HEK293 (cell line): ENCODE measurements at regions not wholly inside any gene's neighbourhood (a gene's known extent, or its start where the extent isn't known, plus 50 kb on each side); places are given as distances from the start of the nearest gene placed in this dataset.

Experiments
- CTCF ChIA-PET: fragments of 350-600 bp; formaldehyde crosslinking; extraction: SDS; loops from one replicate; lab custom pipeline; 2021; ENCODE audit warnings: antibody characterized with exemption; lab: Yijun Ruan, JAX
- POLR2A ChIA-PET: fragments of 300-600 bp; formaldehyde crosslinking; extraction: SDS; loops from one replicate; lab custom pipeline; 2020; ENCODE audit warnings: antibody characterized with exemption, inconsistent platforms; lab: Yijun Ruan, JAX
- H3K27ac ChIP-seq: fragments of 200-500 bp; sonication (Bioruptor generic); 2 replicates; pipeline ENCODE4 v1.5.1; 2014; ENCODE audit warnings: low read depth, low read length, control low read depth, inconsistent platforms; ENCODE audit errors: extremely low read depth
- H3K36me3 ChIP-seq, 2 experiments: fragments of 200-500 bp in 1 of 2; sonication (Bioruptor generic) in 1 of 2; 1 replicate in 1 of 2; 2 replicates in 1 of 2; pipeline ENCODE4 v1.5.1; 2014 to 2017; ENCODE audit warnings: inconsistent platforms in 2 of 2, low read length in 2 of 2; ENCODE audit not compliant: control insufficient read depth in 2 of 2, insufficient read depth in 1 of 2
- H3K4me1 ChIP-seq: fragments of 200-500 bp; sonication (Bioruptor generic); 2 replicates; pipeline ENCODE4 v1.5.1; 2014; ENCODE audit warnings: mild to moderate bottlenecking, low read length, inconsistent platforms; ENCODE audit not compliant: control insufficient read depth, insufficient read depth
- H3K4me3 ChIP-seq: 2 replicates; pipeline ENCODE4 v1.5.1; 2011; ENCODE audit warnings: low read depth, mild to moderate bottlenecking, control low read depth, low read length, moderate library complexity
- H3K9me3 ChIP-seq: fragments of 200-500 bp; sonication (Bioruptor generic); 2 replicates; pipeline ENCODE4 v1.5.1; 2014; ENCODE audit warnings: low read depth, low read length, inconsistent platforms; ENCODE audit not compliant: control insufficient read depth, insufficient read depth
- CTCF ChIP-seq: fragments of 450-650 bp; formaldehyde crosslinking; IDR thresholded peaks from 2 replicates; pipeline ENCODE4 v1.5.1; 2016; ENCODE audit warnings: missing biosample characterization, missing genetic modification characterization
- HOXC10 ChIP-seq: sonication (generic); formaldehyde crosslinking; IDR thresholded peaks from 2 replicates; pipeline ENCODE4 v1.8.1; 2023; ENCODE audit warnings: mild to moderate bottlenecking, missing genetic modification reagents
- KLF10 ChIP-seq: fragments of 450-650 bp; IDR thresholded peaks from 2 replicates; pipeline ENCODE4 v1.5.1; 2018; ENCODE audit warnings: missing biosample characterization, mild to moderate bottlenecking, missing genetic modification characterization
- KLF16 ChIP-seq: fragments of 450-650 bp; formaldehyde crosslinking; IDR thresholded peaks from 2 replicates; pipeline ENCODE4 v1.5.1; 2017; ENCODE audit warnings: missing biosample characterization, missing genetic modification characterization
- MEIS1 ChIP-seq: sonication (generic); formaldehyde crosslinking; IDR thresholded peaks from 2 replicates; pipeline ENCODE4 v1.8.1; 2022; ENCODE audit warnings: missing genetic modification reagents, mild to moderate bottlenecking, borderline replicate concordance
- PRDM1 ChIP-seq: fragments of 450-650 bp; formaldehyde crosslinking; IDR thresholded peaks from 2 replicates; pipeline ENCODE4; 2016; ENCODE audit warnings: missing biosample characterization, missing genetic modification characterization
- SP7 ChIP-seq: fragments of 450-650 bp; formaldehyde crosslinking; IDR thresholded peaks from 2 replicates; pipeline ENCODE4 v1.5.1; 2016; ENCODE audit warnings: missing biosample characterization, missing genetic modification characterization
- ZBTB21 ChIP-seq: fragments of 450-650 bp; formaldehyde crosslinking; IDR thresholded peaks from 2 replicates; pipeline ENCODE4 v1.5.1; 2017; ENCODE audit warnings: missing biosample characterization, missing genetic modification characterization
- ZBTB7A ChIP-seq: fragments of 450-650 bp; formaldehyde crosslinking; IDR thresholded peaks from 2 replicates; pipeline ENCODE4 v1.5.1; 2016; ENCODE audit warnings: low read depth, missing biosample characterization, missing genetic modification characterization
- ZFP41 ChIP-seq: fragments of 450-650 bp; formaldehyde crosslinking; IDR thresholded peaks from 2 replicates; pipeline ENCODE4 v1.5.1; 2016; ENCODE audit warnings: missing biosample characterization, missing genetic modification characterization, borderline replicate concordance
- ZNF10 ChIP-seq: fragments of 450-650 bp; formaldehyde crosslinking; IDR thresholded peaks from 2 replicates; pipeline ENCODE4 v1.5.1; 2017; ENCODE audit warnings: missing biosample characterization, missing genetic modification characterization
- ZNF138 ChIP-seq: fragments of 450-650 bp; formaldehyde crosslinking; IDR thresholded peaks from 2 replicates; pipeline ENCODE4 v1.5.1; 2016; ENCODE audit warnings: missing biosample characterization, missing genetic modification characterization, borderline replicate concordance
- ZNF146 ChIP-seq: fragments of 450-650 bp; formaldehyde crosslinking; IDR thresholded peaks from 2 replicates; pipeline ENCODE4 v1.5.1; 2016; ENCODE audit warnings: missing biosample characterization, missing genetic modification characterization
- ZNF148 ChIP-seq: fragments of 450-650 bp; formaldehyde crosslinking; IDR thresholded peaks from 2 replicates; pipeline ENCODE4 v1.5.0; 2017; ENCODE audit warnings: missing biosample characterization, missing genetic modification characterization, borderline replicate concordance
- ZNF19 ChIP-seq: fragments of 450-650 bp; formaldehyde crosslinking; IDR thresholded peaks from 2 replicates; pipeline ENCODE4; 2016; ENCODE audit warnings: missing biosample characterization, missing genetic modification characterization, low read depth
- ZNF2 ChIP-seq: fragments of 450-650 bp; formaldehyde crosslinking; IDR thresholded peaks from 2 replicates; pipeline ENCODE4 v1.5.1; 2016; ENCODE audit warnings: missing biosample characterization, missing genetic modification characterization
- ZNF202 ChIP-seq: fragments of 450-650 bp; formaldehyde crosslinking; IDR thresholded peaks from 2 replicates; pipeline ENCODE4 v1.5.1; 2016; ENCODE audit warnings: missing biosample characterization, missing genetic modification characterization, borderline replicate concordance
- ZNF350 ChIP-seq: fragments of 450-650 bp; formaldehyde crosslinking; IDR thresholded peaks from 2 replicates; pipeline ENCODE4 v1.5.0; 2017; ENCODE audit warnings: missing biosample characterization, mild to moderate bottlenecking, missing genetic modification characterization
- ZNF423 ChIP-seq: fragments of 450-650 bp; formaldehyde crosslinking; IDR thresholded peaks from 2 replicates; pipeline ENCODE4 v1.5.1; 2016; ENCODE audit warnings: missing biosample characterization, missing genetic modification characterization
- ZNF426 ChIP-seq: fragments of 450-650 bp; formaldehyde crosslinking; IDR thresholded peaks from 2 replicates; pipeline ENCODE4 v1.5.1; 2017; ENCODE audit warnings: missing biosample characterization, missing genetic modification characterization, mild to moderate bottlenecking, inconsistent platforms, moderate library complexity
- ZNF488 ChIP-seq: fragments of 450-650 bp; formaldehyde crosslinking; IDR thresholded peaks from 2 replicates; pipeline ENCODE4 v1.5.1; 2016; ENCODE audit warnings: missing biosample characterization, missing genetic modification characterization
- ZNF501 ChIP-seq: fragments of 450-650 bp; formaldehyde crosslinking; IDR thresholded peaks from 2 replicates; pipeline ENCODE4 v1.5.1; 2016; ENCODE audit warnings: missing biosample characterization, missing genetic modification characterization
- ZNF530 ChIP-seq: fragments of 450-650 bp; formaldehyde crosslinking; IDR thresholded peaks from 2 replicates; pipeline ENCODE4 v1.5.1; 2016; ENCODE audit warnings: low read depth, missing biosample characterization, missing genetic modification characterization
- ZNF555 ChIP-seq: fragments of 450-650 bp; formaldehyde crosslinking; conservative IDR thresholded peaks from 2 replicates; pipeline ENCODE4 v1.5.1; 2017; ENCODE audit warnings: missing biosample characterization, mild to moderate bottlenecking, missing genetic modification characterization, inconsistent platforms
- ZNF677 ChIP-seq: fragments of 450-650 bp; IDR thresholded peaks from 2 replicates; pipeline ENCODE4 v1.5.0; 2018; ENCODE audit warnings: missing biosample characterization, mild to moderate bottlenecking, missing genetic modification characterization, moderate library complexity
- ZNF830 ChIP-seq: fragments of 450-650 bp; IDR thresholded peaks from 2 replicates; pipeline ENCODE4 v1.5.0; 2018; ENCODE audit warnings: missing biosample characterization, missing genetic modification characterization, low read depth, mild to moderate bottlenecking, moderate library complexity
- TF ChIP-seq, protein P1 (sequence below): fragments of 450-650 bp; formaldehyde crosslinking; IDR thresholded peaks from 2 replicates; pipeline ENCODE4 v1.5.1; 2016; ENCODE audit warnings: missing biosample characterization, missing genetic modification characterization
- TF ChIP-seq, protein P2 (sequence below): fragments of 450-650 bp; formaldehyde crosslinking; IDR thresholded peaks from 2 replicates; pipeline ENCODE4 v1.5.1; 2017; ENCODE audit warnings: missing biosample characterization, missing genetic modification characterization

GRCh38 chr14:71348394-71348793 lies 441.1 kb downstream of the PCNX1 start:
- Histone ChIP-seq H3K4me1 (no peaks in the 10 kb centered on the region), H3K4me3 (no peak overlapping the region), H3K27ac (no peak overlapping the region), H3K36me3 (no peaks in the 10 kb centered on the region; a peak in 1 of 3 replicates), H3K9me3 (no peaks in the 10 kb centered on the region)
- POLR2A ChIA-PET: no interaction called here
- TF ChIP-seq ZNF146 (tag by site-specific recombination) (no peak), ZFP41 (tag by site-specific recombination) (no peak), MEIS1 (CRISPR knock-in tag) (no peak), SP7 (tag by site-specific recombination) (no peak), ZNF350 (tag by site-specific recombination) (no peak), ZNF138 (tag by site-specific recombination) (no peak), KLF10 (no peak), ZNF488 (tag by site-specific recombination) (no peak), ZBTB21 (no peak), ZNF19 (no peak), PRDM1 (no peak), ZBTB7A (no peak), ZNF148 (tag by site-specific recombination) (no peak)
- TF ChIP-seq, protein P1, sequence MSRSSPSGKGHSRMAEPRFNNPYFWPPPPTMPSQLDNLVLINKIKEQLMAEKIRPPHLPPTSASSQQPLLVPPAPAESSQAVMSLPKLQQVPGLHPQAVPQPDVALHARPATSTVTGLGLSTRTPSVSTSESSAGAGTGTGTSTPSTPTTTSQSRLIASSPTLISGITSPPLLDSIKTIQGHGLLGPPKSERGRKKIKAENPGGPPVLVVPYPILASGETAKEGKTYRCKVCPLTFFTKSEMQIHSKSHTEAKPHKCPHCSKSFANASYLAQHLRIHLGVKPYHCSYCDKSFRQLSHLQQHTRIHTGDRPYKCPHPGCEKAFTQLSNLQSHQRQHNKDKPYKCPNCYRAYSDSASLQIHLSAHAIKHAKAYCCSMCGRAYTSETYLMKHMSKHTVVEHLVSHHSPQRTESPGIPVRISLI (tag by site-specific recombination): no peak
- CTCF ChIA-PET: no interaction called here

GRCh38 chr14:71348817-71349216 lies 441.6 kb downstream of the PCNX1 start:
- Histone ChIP-seq H3K4me1 (no peaks in the 10 kb centered on the region), H3K9me3 (no peaks in the 10 kb centered on the region), H3K27ac (no peak overlapping the region), H3K4me3 (no peak overlapping the region), H3K36me3 (no peaks in the 10 kb centered on the region; a peak in 1 of 3 replicates)
- ChIA-PET CTCF (no interaction called here), POLR2A (no interaction called here)
- TF ChIP-seq HOXC10 (CRISPR knock-in tag) (no peak), ZNF555 (tag by site-specific recombination) (no peak), ZNF2 (tag by site-specific recombination) (no peak), ZNF426 (tag by site-specific recombination) (no peak), ZNF10 (tag by site-specific recombination) (no peak), ZNF530 (tag by site-specific recombination) (no peak), CTCF (tag by site-specific recombination) (no peak), ZBTB21 (no peak), ZNF830 (tag by site-specific recombination) (no peak), ZNF501 (tag by site-specific recombination) (no peak), ZNF677 (tag by site-specific recombination) (no peak), KLF16 (tag by site-specific recombination) (no peak), ZNF423 (tag by site-specific recombination) (no peak), ZNF202 (tag by site-specific recombination) (no peak)
- TF ChIP-seq, protein P2, sequence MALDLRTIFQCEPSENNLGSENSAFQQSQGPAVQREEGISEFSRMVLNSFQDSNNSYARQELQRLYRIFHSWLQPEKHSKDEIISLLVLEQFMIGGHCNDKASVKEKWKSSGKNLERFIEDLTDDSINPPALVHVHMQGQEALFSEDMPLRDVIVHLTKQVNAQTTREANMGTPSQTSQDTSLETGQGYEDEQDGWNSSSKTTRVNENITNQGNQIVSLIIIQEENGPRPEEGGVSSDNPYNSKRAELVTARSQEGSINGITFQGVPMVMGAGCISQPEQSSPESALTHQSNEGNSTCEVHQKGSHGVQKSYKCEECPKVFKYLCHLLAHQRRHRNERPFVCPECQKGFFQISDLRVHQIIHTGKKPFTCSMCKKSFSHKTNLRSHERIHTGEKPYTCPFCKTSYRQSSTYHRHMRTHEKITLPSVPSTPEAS (tag by site-specific recombination): no peak
